Activated CD8-positive, alpha-beta T cell treated with anti-CD3 and anti-CD28 coated beads for 36 hours (primary cell): ENCODE measurements at regions not wholly inside any gene's neighbourhood (a gene's known extent, or its start where the extent isn't known, plus 50 kb on each side); places are given as distances from the start of the nearest gene placed in this dataset.

Source experiments
- ATAC-seq: fragments of 200-7000 bp; cut with Tn5 transposase; one replicate; pipeline ENCODE4 v1.10.0; 2021; ENCODE audit warnings: mild to moderate bottlenecking, moderate library complexity
- CTCF ChIA-PET: fragments of 350-600 bp; sonication (Branson Sonifier 250); formaldehyde crosslinking; loops from one replicate; lab custom pipeline; 2021; ENCODE audit warnings: antibody characterized with exemption; lab: Charles Lee
- POLR2A ChIA-PET: fragments of 350-600 bp; sonication (Branson Sonifier 250); formaldehyde crosslinking; loops from one replicate; lab custom pipeline; 2021; ENCODE audit warnings: antibody characterized with exemption; lab: Charles Lee
- DNase-seq: peaks from one replicate; pipeline ENCODE4 v3.0.0-alpha.2; 2020
- H3K27ac Mint-ChIP-seq: one replicate; pipeline ENCODE4 v1.8.0; 2021; ENCODE audit warnings: mild to moderate bottlenecking, mixed read lengths
- H3K27me3 Mint-ChIP-seq: one replicate; pipeline ENCODE4 v1.8.0; 2021; ENCODE audit warnings: mixed read lengths
- H3K36me3 Mint-ChIP-seq: one replicate; pipeline ENCODE4 v1.8.0; 2021; ENCODE audit warnings: low read depth, mixed read lengths
- H3K4me1 Mint-ChIP-seq: one replicate; pipeline ENCODE4 v1.8.0; 2021; ENCODE audit warnings: low read depth, mixed read lengths
- H3K4me3 Mint-ChIP-seq: one replicate; pipeline ENCODE4 v1.8.0; 2021; ENCODE audit warnings: mild to moderate bottlenecking, moderate library complexity, mixed read lengths
- H3K9me3 Mint-ChIP-seq: one replicate; pipeline ENCODE4 v1.8.0; 2021; ENCODE audit warnings: mixed read lengths
- CTCF ChIP-seq: fragments of 200-600 bp; IDR thresholded peaks from one replicate; pipeline ENCODE4 v1.8.0; 2022; ENCODE audit warnings: antibody characterized with exemption, mild to moderate bottlenecking
- intact Hi-C: fragments of 100-400 bp; cut with micrococcal nuclease; formaldehyde crosslinking; loops from one replicate; pipeline ENCODE4 v1.10.0; 2022

GRCh38 chr5:74295141-74295540 lies 345.4 kb downstream of the ENC1 start:
- H3K27me3 Mint-ChIP-seq, result peaks cover 5% of the 10 kb centered on the region
- POLR2A ChIA-PET, result no interaction called here
- no peak overlapping the region for H3K4me3 Mint-ChIP-seq
- H3K27ac Mint-ChIP-seq, result no peak overlapping the region
- DNase-seq, result no peak
- TF ChIP-seq CTCF, result no peak
- no peak for ATAC-seq
- CTCF ChIA-PET, result no interaction called here
- H3K9me3 Mint-ChIP-seq, result no peaks in the 10 kb centered on the region
- no peaks in the 10 kb centered on the region for H3K4me1 Mint-ChIP-seq
- no peaks in the 10 kb centered on the region for H3K36me3 Mint-ChIP-seq
- intact Hi-C loops, result no loop called here

GRCh38 chr5:74294231-74294705 lies 346.3 kb downstream of the ENC1 start:
- DNase-seq (no peak), ATAC-seq (no peak)
- H3K9me3 Mint-ChIP-seq, result no peaks in the 10 kb centered on the region
- TF ChIP-seq CTCF, result no peak
- CTCF ChIA-PET, result interaction anchor here (1.6 kb wide), 1 partner anchor 392 kb away, joined by 3 read pairs; no protein-coding TSS in a partner anchor
- no peaks in the 10 kb centered on the region for H3K36me3 Mint-ChIP-seq
- intact Hi-C loops, result no loop called here
- H3K4me3 Mint-ChIP-seq, result no peak overlapping the region
- peaks cover 8% of the 10 kb centered on the region for H3K27me3 Mint-ChIP-seq
- POLR2A ChIA-PET, result no interaction called here
- H3K4me1 Mint-ChIP-seq, result no peaks in the 10 kb centered on the region
- H3K27ac Mint-ChIP-seq, result no peak overlapping the region

- ChIA-PET POLR2A (no interaction called here), CTCF (interaction anchor here (1.2 to 1.6 kb wide), 2 partner anchors 8 to 391 kb away, joined by 3 read pairs; no protein-coding TSS in a partner anchor)
- no peak for TF ChIP-seq CTCF
- H3K27ac Mint-ChIP-seq, result no peak overlapping the region
- H3K36me3 Mint-ChIP-seq, result no peaks in the 10 kb centered on the region
- H3K9me3 Mint-ChIP-seq, result no peaks in the 10 kb centered on the region
- peaks cover 10% of the 10 kb centered on the region for H3K27me3 Mint-ChIP-seq
- H3K4me1 Mint-ChIP-seq, result no peaks in the 10 kb centered on the region
- no peak overlapping the region for H3K4me3 Mint-ChIP-seq
- no peak for ATAC-seq
- DNase-seq, result no peak
- intact Hi-C loops, result no loop called here
These were observed 347.3 kb downstream of the ENC1 start for GRCh38 chr5:74293182-74293581.

GRCh38 chr5:74290634-74291241 lies 349.8 kb downstream of the ENC1 start:
- ATAC-seq (no peak), DNase-seq (no peak)
- H3K27ac Mint-ChIP-seq, result no peak overlapping the region
- H3K36me3 Mint-ChIP-seq, result no peaks in the 10 kb centered on the region
- ChIA-PET POLR2A (no interaction called here), CTCF (no interaction called here)
- no peak overlapping the region for H3K4me3 Mint-ChIP-seq
- no peaks in the 10 kb centered on the region for H3K9me3 Mint-ChIP-seq
- no peak for TF ChIP-seq CTCF
- intact Hi-C loops, result no loop called here
- H3K27me3 Mint-ChIP-seq, result peaks cover 10% of the 10 kb centered on the region
- no peaks in the 10 kb centered on the region for H3K4me1 Mint-ChIP-seq

- no peak for TF ChIP-seq CTCF
- no peak for ATAC-seq
- POLR2A ChIA-PET, result no interaction called here
- Mint-ChIP-seq H3K4me1 (no peaks in the 10 kb centered on the region), H3K27me3 (peaks cover 11% of the 10 kb centered on the region), H3K9me3 (no peaks in the 10 kb centered on the region), H3K36me3 (no peaks in the 10 kb centered on the region), H3K27ac (no peak overlapping the region), H3K4me3 (no peak overlapping the region)
- CTCF ChIA-PET, result interaction anchor here (1.2 kb wide), 1 partner anchor 20 kb away, joined by 3 read pairs; no protein-coding TSS in a partner anchor
- no peak for DNase-seq
- intact Hi-C loops, result no loop called here
These were observed 350.8 kb downstream of the ENC1 start for GRCh38 chr5:74289691-74290090.
